ENCODE measurements at regions not wholly inside any gene's neighbourhood (a gene's known extent, or its start where the extent isn't known, plus 50 kb on each side); places are given as distances from the start of the nearest gene placed in this dataset.

DNA sequence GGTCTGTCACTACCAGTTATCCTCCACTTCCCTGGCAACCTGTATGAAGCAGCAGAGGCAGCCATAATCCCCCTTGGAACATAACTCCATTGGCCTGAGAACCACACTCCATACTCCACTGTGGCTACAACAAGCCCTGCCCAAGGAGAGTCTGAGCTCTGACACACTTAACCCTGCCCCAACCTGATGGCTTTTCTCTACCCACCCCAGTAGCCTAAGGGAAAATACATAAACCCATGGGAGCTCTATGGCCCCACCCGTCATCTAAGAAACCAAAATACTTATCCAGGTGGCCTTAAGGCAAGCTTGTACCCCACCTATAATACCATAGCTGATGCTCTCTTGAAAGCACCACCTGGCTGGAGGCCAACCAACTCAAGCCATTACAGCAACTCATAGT is 324.8 kb upstream of the GLI3 start:
- TF ChIP-seq, protein P1, sequence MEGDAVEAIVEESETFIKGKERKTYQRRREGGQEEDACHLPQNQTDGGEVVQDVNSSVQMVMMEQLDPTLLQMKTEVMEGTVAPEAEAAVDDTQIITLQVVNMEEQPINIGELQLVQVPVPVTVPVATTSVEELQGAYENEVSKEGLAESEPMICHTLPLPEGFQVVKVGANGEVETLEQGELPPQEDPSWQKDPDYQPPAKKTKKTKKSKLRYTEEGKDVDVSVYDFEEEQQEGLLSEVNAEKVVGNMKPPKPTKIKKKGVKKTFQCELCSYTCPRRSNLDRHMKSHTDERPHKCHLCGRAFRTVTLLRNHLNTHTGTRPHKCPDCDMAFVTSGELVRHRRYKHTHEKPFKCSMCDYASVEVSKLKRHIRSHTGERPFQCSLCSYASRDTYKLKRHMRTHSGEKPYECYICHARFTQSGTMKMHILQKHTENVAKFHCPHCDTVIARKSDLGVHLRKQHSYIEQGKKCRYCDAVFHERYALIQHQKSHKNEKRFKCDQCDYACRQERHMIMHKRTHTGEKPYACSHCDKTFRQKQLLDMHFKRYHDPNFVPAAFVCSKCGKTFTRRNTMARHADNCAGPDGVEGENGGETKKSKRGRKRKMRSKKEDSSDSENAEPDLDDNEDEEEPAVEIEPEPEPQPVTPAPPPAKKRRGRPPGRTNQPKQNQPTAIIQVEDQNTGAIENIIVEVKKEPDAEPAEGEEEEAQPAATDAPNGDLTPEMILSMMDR (IDR thresholded peaks at IDR 0.05; ENCODE audit: borderline replicate concordance, extremely low read depth, low read length, poor library complexity, severe bottlenecking) = no peak
- TF ChIP-seq EZH2 (IDR thresholded peaks at IDR 0.05; ENCODE audit: borderline replicate concordance, low read depth, low read length, severe bottlenecking) = no peak

Data from DND-41 (cell line).